ENCODE measurements at regions not wholly inside any gene's neighbourhood (a gene's known extent, or its start where the extent isn't known, plus 50 kb on each side); places are given as distances from the start of the nearest gene placed in this dataset.

DNA sequence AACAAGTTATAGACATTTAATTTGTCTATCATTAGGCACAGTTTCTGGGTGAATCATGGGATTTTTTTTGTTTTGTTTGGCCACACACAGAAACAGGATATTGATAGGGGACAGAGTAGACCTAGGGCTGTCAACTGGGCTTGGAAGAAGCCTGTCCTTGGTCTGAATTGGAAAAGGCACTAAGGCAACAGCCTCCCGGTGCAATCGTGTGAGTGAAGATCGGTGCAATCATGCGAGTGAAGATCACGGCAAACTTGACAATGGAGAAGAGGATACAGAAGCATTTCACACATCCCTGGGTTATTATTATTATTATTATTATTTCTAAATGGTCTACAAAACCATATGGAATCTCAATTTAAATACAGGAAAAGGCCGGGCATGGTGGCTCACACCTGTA, 94.5 kb downstream of the ACKR3 start:
- no peaks in the 10 kb centered on the region for H3K4me1 ChIP-seq (ENCODE audit: control insufficient read depth in 1 of 2, insufficient read depth in 2 of 2, low read depth in 1 of 2, low read length in 1 of 2)
- no peak overlapping the region for H2AFZ ChIP-seq (ENCODE audit: low read depth)
- no peak overlapping the region for H3K4me3 ChIP-seq (ENCODE audit: low read depth in 2 of 2, low read length in 1 of 2)
- H3K79me2 ChIP-seq (ENCODE audit: insufficient read depth): no peaks in the 10 kb centered on the region
- no peaks in the 10 kb centered on the region for H3K9me2 ChIP-seq
- ChIA-PET POLR2A (no interaction called here), CTCF (no interaction called here)
- DNase-seq: no peak
- no peak overlapping the region for H3K4me2 ChIP-seq
- no peaks in the 10 kb centered on the region for H4K20me1 ChIP-seq (ENCODE audit: insufficient read depth)
- no peak overlapping the region for H3K27ac ChIP-seq (ENCODE audit: low read depth in 2 of 2, low read length in 1 of 2)
- no peaks in the 10 kb centered on the region for H3K36me3 ChIP-seq (replicated peaks in 1 of 2; ENCODE audit: control insufficient read depth in 1 of 2, insufficient read depth in 2 of 2, low read length in 1 of 2)
- H3K9me3 ChIP-seq: no peaks in the 10 kb centered on the region
- 55% methylated on average over 6 of the region's 6 CpGs for WGBS (ENCODE audit: low lambda C conversion rate)
- H3F3A ChIP-seq (replicated peaks; ENCODE audit: insufficient read depth): no peaks in the 10 kb centered on the region
- no peak for TF ChIP-seq POLR2AphosphoS5 (IDR thresholded peaks at IDR 0.05; ENCODE audit: low read depth, low read length)
- TF ChIP-seq USF2 (IDR thresholded peaks at IDR 0.05; ENCODE audit: borderline replicate concordance, low read depth, low read length): no peak
- TF ChIP-seq EZH2phosphoT487 (IDR thresholded peaks at IDR 0.05; ENCODE audit: borderline replicate concordance, low read depth): no peak
- no peak for TF ChIP-seq CTCF (IDR thresholded peaks at IDR 0.05)
- no peak for TF ChIP-seq FOXJ3 (CRISPR knock-in tag; IDR thresholded peaks at IDR 0.05)
- TF ChIP-seq GABPA (IDR thresholded peaks at IDR 0.05; ENCODE audit: low read depth): no peak
- TF ChIP-seq RXRA (IDR thresholded peaks at IDR 0.05; ENCODE audit: borderline replicate concordance, low read depth): no peak
- TF ChIP-seq SIN3A (IDR thresholded peaks at IDR 0.05; ENCODE audit: borderline replicate concordance, low read depth, low read length): no peak
- no peak for TF ChIP-seq JUND (IDR thresholded peaks at IDR 0.05)
- TF ChIP-seq FOSL2 (IDR thresholded peaks at IDR 0.05; ENCODE audit: borderline replicate concordance, low read depth): no peak
- TF ChIP-seq RAD21 (IDR thresholded peaks at IDR 0.05; ENCODE audit: low read length): no peak
- no peak for TF ChIP-seq RCOR1 (IDR thresholded peaks at IDR 0.05; ENCODE audit: low read length)
- TF ChIP-seq, protein P1, sequence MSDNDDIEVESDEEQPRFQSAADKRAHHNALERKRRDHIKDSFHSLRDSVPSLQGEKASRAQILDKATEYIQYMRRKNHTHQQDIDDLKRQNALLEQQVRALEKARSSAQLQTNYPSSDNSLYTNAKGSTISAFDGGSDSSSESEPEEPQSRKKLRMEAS (IDR thresholded peaks at IDR 0.05; ENCODE audit: low read depth): no peak
- no peak for TF ChIP-seq NRF1 (IDR thresholded peaks at IDR 0.05; ENCODE audit: low read depth, low read length)
- TF ChIP-seq TAF1 (IDR thresholded peaks at IDR 0.05; ENCODE audit: borderline replicate concordance, low read depth, low read length): no peak
- no peak for TF ChIP-seq PBX3 (IDR thresholded peaks at IDR 0.05)
- TF ChIP-seq REST (IDR thresholded peaks at IDR 0.05; ENCODE audit: low read depth, low read length): no peak
- no peak for TF ChIP-seq NFIC (IDR thresholded peaks at IDR 0.05; ENCODE audit: borderline replicate concordance)
- TF ChIP-seq, protein P2, sequence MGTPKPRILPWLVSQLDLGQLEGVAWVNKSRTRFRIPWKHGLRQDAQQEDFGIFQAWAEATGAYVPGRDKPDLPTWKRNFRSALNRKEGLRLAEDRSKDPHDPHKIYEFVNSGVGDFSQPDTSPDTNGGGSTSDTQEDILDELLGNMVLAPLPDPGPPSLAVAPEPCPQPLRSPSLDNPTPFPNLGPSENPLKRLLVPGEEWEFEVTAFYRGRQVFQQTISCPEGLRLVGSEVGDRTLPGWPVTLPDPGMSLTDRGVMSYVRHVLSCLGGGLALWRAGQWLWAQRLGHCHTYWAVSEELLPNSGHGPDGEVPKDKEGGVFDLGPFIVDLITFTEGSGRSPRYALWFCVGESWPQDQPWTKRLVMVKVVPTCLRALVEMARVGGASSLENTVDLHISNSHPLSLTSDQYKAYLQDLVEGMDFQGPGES (IDR thresholded peaks at IDR 0.05; ENCODE audit: low read depth, low read length): no peak
- no peak for TF ChIP-seq MXI1 (IDR thresholded peaks at IDR 0.05; ENCODE audit: low read depth, low read length)
- peaks cover 16% of the 10 kb centered on the region; the same call in 1 of the 2 replicates for H3K27me3 ChIP-seq (ENCODE audit: insufficient read depth)
- H3K9ac ChIP-seq: no peak overlapping the region
